ENCODE measurements at regions not wholly inside any gene's neighbourhood (a gene's known extent, or its start where the extent isn't known, plus 50 kb on each side); places are given as distances from the start of the nearest gene placed in this dataset.

DNA sequence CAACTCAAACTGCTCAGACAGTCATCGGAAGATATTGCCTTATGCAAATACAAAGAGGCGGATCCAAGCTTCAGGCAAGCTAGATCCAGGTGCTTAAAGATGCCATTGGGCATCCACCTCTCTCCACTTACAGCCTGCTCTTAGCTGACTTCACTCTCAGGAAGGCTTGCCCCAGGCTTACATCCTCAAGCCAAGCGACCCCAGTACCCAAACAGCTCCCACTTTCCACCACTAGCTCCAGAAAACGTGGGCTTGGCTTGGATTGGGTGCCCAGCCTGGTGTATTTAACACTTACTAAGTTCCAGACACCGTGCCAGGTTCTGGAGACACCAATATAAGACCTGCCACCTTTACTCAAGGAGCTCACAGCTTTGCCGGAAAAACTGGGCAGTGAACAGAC lies 142.1 kb upstream of the VSTM2B start:
- Histone ChIP-seq H2AFZ (ENCODE audit: insufficient read depth, low read depth, low read length, poor library complexity, severe bottlenecking) (no peak overlapping the region), H3K4me2 (replicated peaks; ENCODE audit: extremely low read depth, low read length, poor library complexity, severe bottlenecking) (no peak overlapping the region), H4K20me1 (ENCODE audit: insufficient read depth, low read length) (no peaks in the 10 kb centered on the region), H3K27ac (ENCODE audit: low read depth in 1 of 2, low read length in 2 of 2) (no peak overlapping the region), H3K9me3 (replicated peaks in 1 of 2; ENCODE audit: control insufficient read depth in 1 of 2, insufficient read depth in 1 of 2, low read length in 2 of 2) (peaks cover 0 to 3% of the 10 kb centered on the region in 2 donors), H3K4me3 (replicated peaks in 1 of 3; ENCODE audit: low read depth in 2 of 3, low read length in 3 of 3) (no peak overlapping the region), H3K79me2 (ENCODE audit: insufficient read depth, low read length) (no peaks in the 10 kb centered on the region), H3K4me1 (ENCODE audit: control insufficient read depth in 1 of 2, insufficient read depth in 2 of 2, low read length in 2 of 2) (no peaks in the 10 kb centered on the region), H3K9ac (ENCODE audit: insufficient read depth, low read length, poor library complexity, severe bottlenecking) (no peak overlapping the region), H3K36me3 (replicated peaks in 1 of 2; ENCODE audit: control insufficient read depth in 1 of 2, insufficient read depth in 2 of 2, low read length in 2 of 2) (no peaks in the 10 kb centered on the region), H3K27me3 (ENCODE audit: control insufficient read depth in 2 of 2, insufficient read depth in 2 of 2, low read length in 2 of 2) (peaks cover 0 to 8% of the 10 kb centered on the region in 2 donors)
- no peak overlapping the region for H3K27ac Mint-ChIP-seq
- no peak overlapping the region for H3K4me3 Mint-ChIP-seq
- TF ChIP-seq, protein P1, sequence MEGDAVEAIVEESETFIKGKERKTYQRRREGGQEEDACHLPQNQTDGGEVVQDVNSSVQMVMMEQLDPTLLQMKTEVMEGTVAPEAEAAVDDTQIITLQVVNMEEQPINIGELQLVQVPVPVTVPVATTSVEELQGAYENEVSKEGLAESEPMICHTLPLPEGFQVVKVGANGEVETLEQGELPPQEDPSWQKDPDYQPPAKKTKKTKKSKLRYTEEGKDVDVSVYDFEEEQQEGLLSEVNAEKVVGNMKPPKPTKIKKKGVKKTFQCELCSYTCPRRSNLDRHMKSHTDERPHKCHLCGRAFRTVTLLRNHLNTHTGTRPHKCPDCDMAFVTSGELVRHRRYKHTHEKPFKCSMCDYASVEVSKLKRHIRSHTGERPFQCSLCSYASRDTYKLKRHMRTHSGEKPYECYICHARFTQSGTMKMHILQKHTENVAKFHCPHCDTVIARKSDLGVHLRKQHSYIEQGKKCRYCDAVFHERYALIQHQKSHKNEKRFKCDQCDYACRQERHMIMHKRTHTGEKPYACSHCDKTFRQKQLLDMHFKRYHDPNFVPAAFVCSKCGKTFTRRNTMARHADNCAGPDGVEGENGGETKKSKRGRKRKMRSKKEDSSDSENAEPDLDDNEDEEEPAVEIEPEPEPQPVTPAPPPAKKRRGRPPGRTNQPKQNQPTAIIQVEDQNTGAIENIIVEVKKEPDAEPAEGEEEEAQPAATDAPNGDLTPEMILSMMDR (IDR thresholded peaks at IDR 0.05): no peak
- intact Hi-C loops (cut with micrococcal nuclease): no loop called here
- 68% methylated on average over 5 of the region's 6 CpGs for WGBS (ENCODE audit: insufficient coverage)
- H3K36me3 Mint-ChIP-seq: no peaks in the 10 kb centered on the region
- peaks cover 0 to 17% (median 4%) of the 10 kb centered on the region in 7 donors for H3K9me3 Mint-ChIP-seq
- no peaks in the 10 kb centered on the region for H3K4me1 Mint-ChIP-seq
- no peak for DNase-seq
- peaks cover 3 to 16% (median 13%) of the 10 kb centered on the region in 3 donors for H3K27me3 Mint-ChIP-seq (ENCODE audit: low read depth in 3 of 3)

DNA sequence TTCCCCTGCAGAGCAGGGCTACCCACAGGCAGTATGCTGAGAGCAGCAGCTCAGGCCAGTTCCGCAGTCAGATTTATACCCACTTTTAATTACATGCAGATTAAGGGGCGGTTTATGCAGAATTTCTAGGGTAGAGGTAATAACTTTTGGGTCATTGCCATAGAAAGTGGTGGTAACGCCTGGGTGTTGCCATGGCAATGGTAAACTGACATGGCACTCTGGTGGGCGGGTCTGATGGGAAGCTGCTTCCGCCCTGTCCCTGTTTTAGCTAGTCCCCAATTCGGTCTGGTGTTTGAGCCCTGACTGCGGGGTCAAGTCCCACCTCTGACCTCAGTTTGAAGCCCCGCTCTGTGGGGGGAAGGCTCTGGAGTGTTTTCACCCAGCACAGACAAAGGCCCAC lies 141.1 kb upstream of the VSTM2B start:
- H3K4me2 ChIP-seq (replicated peaks; ENCODE audit: extremely low read depth, low read length, poor library complexity, severe bottlenecking): no peak overlapping the region

More for the DNA sequence above, 141.1 kb upstream of the VSTM2B start:
- DNase-seq: no peak
- Mint-ChIP-seq H3K4me3 (no peak overlapping the region), H3K4me1 (no peaks in the 10 kb centered on the region), H3K9me3 (peaks cover 3 to 17% (median 9%) of the 10 kb centered on the region in 7 donors), H3K27ac (no peak overlapping the region), H3K27me3 (ENCODE audit: low read depth in 3 of 3) (peaks cover 1 to 10% (median 6%) of the 10 kb centered on the region in 3 donors), H3K36me3 (no peaks in the 10 kb centered on the region)
- H3K9ac ChIP-seq (ENCODE audit: insufficient read depth, low read length, poor library complexity, severe bottlenecking): no peak overlapping the region
- no peak overlapping the region for H2AFZ ChIP-seq (ENCODE audit: insufficient read depth, low read depth, low read length, poor library complexity, severe bottlenecking)
- no peak overlapping the region for H3K27ac ChIP-seq (ENCODE audit: low read depth in 1 of 2, low read length in 2 of 2)
- 71% methylated on average over 3 of the region's 8 CpGs for WGBS (ENCODE audit: insufficient coverage)
- intact Hi-C loops (cut with micrococcal nuclease): no loop called here
- no peaks in the 10 kb centered on the region for H3K36me3 ChIP-seq (replicated peaks in 1 of 2; ENCODE audit: control insufficient read depth in 1 of 2, insufficient read depth in 2 of 2, low read length in 2 of 2)
- no peaks in the 10 kb centered on the region for H3K79me2 ChIP-seq (ENCODE audit: insufficient read depth, low read length)
- H3K4me1 ChIP-seq (ENCODE audit: control insufficient read depth in 1 of 2, insufficient read depth in 2 of 2, low read length in 2 of 2): no peaks in the 10 kb centered on the region
- peaks cover 7 to 12% of the 10 kb centered on the region in 2 donors for H3K9me3 ChIP-seq (replicated peaks in 1 of 2; ENCODE audit: control insufficient read depth in 1 of 2, insufficient read depth in 1 of 2, low read length in 2 of 2)
- no peaks in the 10 kb centered on the region for H4K20me1 ChIP-seq (ENCODE audit: insufficient read depth, low read length)
- H3K4me3 ChIP-seq (replicated peaks in 1 of 3; ENCODE audit: low read depth in 2 of 3, low read length in 3 of 3): no peak overlapping the region
- TF ChIP-seq, protein P1 (IDR thresholded peaks at IDR 0.05): no peak
- peaks cover 0 to 4% of the 10 kb centered on the region in 2 donors for H3K27me3 ChIP-seq (ENCODE audit: control insufficient read depth in 2 of 2, insufficient read depth in 2 of 2, low read length in 2 of 2)

Data from CD14-positive monocyte (primary cell).